Neural cell (in vitro differentiated cells): ENCODE measurements at regions not wholly inside any gene's neighbourhood (a gene's known extent, or its start where the extent isn't known, plus 50 kb on each side); places are given as distances from the start of the nearest gene placed in this dataset.

Experiments used
- CTCF ChIP-seq: fragments of 450-650 bp; IDR thresholded peaks from 2 replicates; pipeline ENCODE4 v1.5.1; 2014; ENCODE audit warnings: antibody characterized with exemption, mild to moderate bottlenecking, moderate library complexity; ENCODE audit not compliant: poor library complexity, severe bottlenecking
- EP300 ChIP-seq: fragments of 450-650 bp; conservative IDR thresholded peaks from 2 replicates; pipeline ENCODE4 v1.6.1; 2014; ENCODE audit warnings: antibody characterized with exemption, mild to moderate bottlenecking, moderate library complexity; ENCODE audit not compliant: poor library complexity, severe bottlenecking
- EZH2 ChIP-seq: fragments of 200-600, 300-800 bp; shearing (Covaris generic), sonication (generic); IDR thresholded peaks from 2 replicates; pipeline ENCODE4 v1.6.1; 2014; ENCODE audit warnings: antibody characterized with exemption, low read length, borderline replicate concordance, mild to moderate bottlenecking; ENCODE audit not compliant: insufficient read depth, poor library complexity, severe bottlenecking

GRCh38 chr5:105885266-105885665, 1785.5 kb downstream of the EFNA5 start:
- TF ChIP-seq EZH2 = no peak
- TF ChIP-seq CTCF = no peak
- no peak for TF ChIP-seq EP300
